Endometrial microvascular endothelial cells (primary cell): ENCODE measurements at regions not wholly inside any gene's neighbourhood (a gene's known extent, or its start where the extent isn't known, plus 50 kb on each side); places are given as distances from the start of the nearest gene placed in this dataset.
"Not testable (repeated sequence)": the region's sequence is repeated elsewhere in the genome, so short reads cannot be mapped to it uniquely, and the experiment has no call there.

Experiments
- in situ Hi-C: cut with HindIII; loops from 2 replicates; pipeline ENCODE4 v1.10.0; 2017; ENCODE audit warnings: low sequenced_read_pairs, low pct_unique_long_range_greater_than_20kb; ENCODE audit errors: inconsistent ontology term

GRCh38 chr10:64840341-64840740 is 1319.1 kb downstream of the REEP3 start:
- in situ Hi-C loops: no loop called here

- in situ Hi-C loops: no loop called here
Measured at GRCh38 chr10:64846700-64847099, 1325.5 kb downstream of the REEP3 start.

- in situ Hi-C loops: no loop called here
Measured at GRCh38 chr10:64855941-64856340, 1334.7 kb downstream of the REEP3 start.

- in situ Hi-C loops: no loop called here
Measured at GRCh38 chr10:64859911-64860310, 1338.7 kb downstream of the REEP3 start.

GRCh38 chr10:64863836-64864235 is 1342.6 kb downstream of the REEP3 start:
- in situ Hi-C loops: no loop called here

GRCh38 chr10:64867501-64867962 is 1346.3 kb downstream of the REEP3 start:
- in situ Hi-C loops: no loop called here

GRCh38 chr10:64873088-64873487 is 1351.9 kb downstream of the REEP3 start:
- in situ Hi-C loops: no loop called here

- in situ Hi-C loops: no loop called here
Measured at GRCh38 chr10:64873959-64874358, 1352.8 kb downstream of the REEP3 start.

GRCh38 chr10:64880546-64880945 is 1359.3 kb downstream of the REEP3 start:
- in situ Hi-C loops: no loop called here

GRCh38 chr10:64881257-64881656 is 1360.1 kb downstream of the REEP3 start:
- in situ Hi-C loops: no loop called here

GRCh38 chr10:64896582-64896981 is 1375.4 kb downstream of the REEP3 start:
- in situ Hi-C loops: no loop called here

- in situ Hi-C loops: not testable (repeated sequence)
Measured at GRCh38 chr10:64906311-64906710, 1385.1 kb downstream of the REEP3 start.

- in situ Hi-C loops: not testable (repeated sequence)
Measured at GRCh38 chr10:64924306-64924705, 1403.1 kb downstream of the REEP3 start.

GRCh38 chr10:64952042-64952441 is 1430.8 kb downstream of the REEP3 start:
- in situ Hi-C loops: no loop called here

GRCh38 chr10:64956441-64956840 is 1435.2 kb downstream of the REEP3 start:
- in situ Hi-C loops: no loop called here

- in situ Hi-C loops: no loop called here
Measured at GRCh38 chr10:64959116-64959515, 1437.9 kb downstream of the REEP3 start.

GRCh38 chr10:64959883-64960282 is 1438.7 kb downstream of the REEP3 start:
- in situ Hi-C loops: no loop called here

- in situ Hi-C loops: no loop called here
Measured at GRCh38 chr10:64973391-64973790, 1452.2 kb downstream of the REEP3 start.

GRCh38 chr10:64976150-64976549 is 1454.9 kb downstream of the REEP3 start:
- in situ Hi-C loops: no loop called here

GRCh38 chr10:64977915-64978314 is 1456.7 kb downstream of the REEP3 start:
- in situ Hi-C loops: no loop called here

- in situ Hi-C loops: no loop called here
Measured at GRCh38 chr10:64996886-64997285, 1475.7 kb downstream of the REEP3 start.

GRCh38 chr10:65010845-65011244 is 1489.6 kb downstream of the REEP3 start:
- in situ Hi-C loops: no loop called here
